ENCODE measurements at regions not wholly inside any gene's neighbourhood (a gene's known extent, or its start where the extent isn't known, plus 50 kb on each side); places are given as distances from the start of the nearest gene placed in this dataset.

GRCh38 chr3:148400754-148401153 is 296.9 kb upstream of the AGTR1 start:
- TF ChIP-seq CTCF (IDR thresholded peaks at IDR 0.05) (no peak), POLR2A (IDR thresholded peaks at IDR 0.05) (no peak)

Data from breast epithelium (tissue), 3 donors.